Esophagus squamous epithelium (tissue), 4 donors: ENCODE measurements at regions not wholly inside any gene's neighbourhood (a gene's known extent, or its start where the extent isn't known, plus 50 kb on each side); places are given as distances from the start of the nearest gene placed in this dataset.

Experiments
- POLR2A ChIP-seq, 4 donors: fragments of 450-650 bp; IDR thresholded peaks; one replicate each; pipeline ENCODE4 v1.6.1; 2017; ENCODE audit warnings: antibody characterized with exemption in 4 of 4, mild to moderate bottlenecking in 4 of 4, moderate library complexity in 3 of 4
- TF ChIP-seq, protein P1 (sequence below), 6 experiments: fragments of 450-650 bp in 4 of 6; fragments of 200-600 bp in 2 of 6; sonication (generic) in 2 of 6; IDR thresholded peaks; one replicate each; pipeline ENCODE4 v1.5.1; 2016 to 2019; ENCODE audit warnings: antibody characterized with exemption in 6 of 6, mild to moderate bottlenecking in 4 of 6, moderate library complexity in 4 of 6

DNA sequence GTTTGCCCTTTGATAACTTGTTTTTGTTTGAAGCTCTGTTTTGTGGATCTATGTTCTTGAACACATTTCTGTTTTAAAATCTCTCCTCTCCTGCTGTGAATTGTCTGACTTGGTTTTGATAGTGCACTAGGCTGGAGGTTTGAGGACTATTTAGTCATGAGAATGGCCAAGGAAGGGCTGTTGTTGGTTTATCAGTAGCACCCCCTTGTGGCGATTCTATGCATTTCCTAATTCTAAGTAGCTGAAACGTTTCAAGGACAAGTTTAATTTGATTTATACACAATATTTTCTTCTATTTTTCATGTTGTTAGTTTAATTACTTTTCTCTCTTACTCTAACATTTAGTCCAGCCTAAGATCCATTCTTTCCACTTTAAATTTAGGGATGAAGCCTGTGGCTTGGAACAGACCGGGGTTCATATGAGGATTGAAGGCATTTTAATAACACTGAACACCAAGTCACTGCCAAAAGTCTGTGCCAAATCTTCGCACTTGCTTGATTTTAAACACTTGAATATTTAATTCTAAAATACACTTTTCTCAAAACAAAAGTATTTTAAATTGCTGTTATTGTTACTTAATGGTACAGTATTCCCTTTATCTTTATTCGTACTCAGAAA lies 166.0 kb downstream of the SOCS6 start:
- TF ChIP-seq, protein P1, sequence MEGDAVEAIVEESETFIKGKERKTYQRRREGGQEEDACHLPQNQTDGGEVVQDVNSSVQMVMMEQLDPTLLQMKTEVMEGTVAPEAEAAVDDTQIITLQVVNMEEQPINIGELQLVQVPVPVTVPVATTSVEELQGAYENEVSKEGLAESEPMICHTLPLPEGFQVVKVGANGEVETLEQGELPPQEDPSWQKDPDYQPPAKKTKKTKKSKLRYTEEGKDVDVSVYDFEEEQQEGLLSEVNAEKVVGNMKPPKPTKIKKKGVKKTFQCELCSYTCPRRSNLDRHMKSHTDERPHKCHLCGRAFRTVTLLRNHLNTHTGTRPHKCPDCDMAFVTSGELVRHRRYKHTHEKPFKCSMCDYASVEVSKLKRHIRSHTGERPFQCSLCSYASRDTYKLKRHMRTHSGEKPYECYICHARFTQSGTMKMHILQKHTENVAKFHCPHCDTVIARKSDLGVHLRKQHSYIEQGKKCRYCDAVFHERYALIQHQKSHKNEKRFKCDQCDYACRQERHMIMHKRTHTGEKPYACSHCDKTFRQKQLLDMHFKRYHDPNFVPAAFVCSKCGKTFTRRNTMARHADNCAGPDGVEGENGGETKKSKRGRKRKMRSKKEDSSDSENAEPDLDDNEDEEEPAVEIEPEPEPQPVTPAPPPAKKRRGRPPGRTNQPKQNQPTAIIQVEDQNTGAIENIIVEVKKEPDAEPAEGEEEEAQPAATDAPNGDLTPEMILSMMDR (IDR thresholded peaks at IDR 0.05): peak; percentile 42 to 79 (median 68)
- TF ChIP-seq POLR2A (IDR thresholded peaks at IDR 0.05): no peak
